PC-9 (cell line): ENCODE measurements at regions not wholly inside any gene's neighbourhood (a gene's known extent, or its start where the extent isn't known, plus 50 kb on each side); places are given as distances from the start of the nearest gene placed in this dataset.

Source experiments
- EZH2 ChIP-seq: fragments of 200-600 bp; sonication (generic); IDR thresholded peaks from 2 replicates; pipeline ENCODE4 v1.8.0; 2017; ENCODE audit warnings: antibody characterized with exemption, low read depth
- TF ChIP-seq, protein P1 (sequence below): fragments of 200-600 bp; sonication (generic); conservative IDR thresholded peaks from 2 replicates; pipeline ENCODE4 v1.6.1; 2017; ENCODE audit warnings: mixed run types, antibody characterized with exemption, mild to moderate bottlenecking, moderate library complexity

DNA sequence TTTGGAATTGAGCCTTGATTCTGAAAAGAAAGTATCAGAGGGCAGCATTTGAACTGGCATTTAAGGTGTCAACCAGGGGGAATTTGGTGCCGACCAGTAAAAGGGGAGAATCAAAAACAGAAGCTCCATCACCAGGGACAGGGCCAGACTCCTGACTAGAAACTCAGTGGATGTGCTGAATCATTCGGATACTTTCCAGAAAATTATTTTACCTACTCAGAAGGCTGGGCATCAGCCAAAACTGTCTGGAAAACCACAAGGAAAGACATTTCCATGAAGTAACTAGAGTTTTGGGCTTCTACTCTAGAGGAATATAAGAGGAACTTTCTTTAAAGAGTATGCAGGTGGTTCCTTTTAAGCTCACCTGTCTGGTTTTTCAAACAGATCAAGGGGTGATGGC, 756.6 kb downstream of the RNF144A start:
- TF ChIP-seq, protein P1, sequence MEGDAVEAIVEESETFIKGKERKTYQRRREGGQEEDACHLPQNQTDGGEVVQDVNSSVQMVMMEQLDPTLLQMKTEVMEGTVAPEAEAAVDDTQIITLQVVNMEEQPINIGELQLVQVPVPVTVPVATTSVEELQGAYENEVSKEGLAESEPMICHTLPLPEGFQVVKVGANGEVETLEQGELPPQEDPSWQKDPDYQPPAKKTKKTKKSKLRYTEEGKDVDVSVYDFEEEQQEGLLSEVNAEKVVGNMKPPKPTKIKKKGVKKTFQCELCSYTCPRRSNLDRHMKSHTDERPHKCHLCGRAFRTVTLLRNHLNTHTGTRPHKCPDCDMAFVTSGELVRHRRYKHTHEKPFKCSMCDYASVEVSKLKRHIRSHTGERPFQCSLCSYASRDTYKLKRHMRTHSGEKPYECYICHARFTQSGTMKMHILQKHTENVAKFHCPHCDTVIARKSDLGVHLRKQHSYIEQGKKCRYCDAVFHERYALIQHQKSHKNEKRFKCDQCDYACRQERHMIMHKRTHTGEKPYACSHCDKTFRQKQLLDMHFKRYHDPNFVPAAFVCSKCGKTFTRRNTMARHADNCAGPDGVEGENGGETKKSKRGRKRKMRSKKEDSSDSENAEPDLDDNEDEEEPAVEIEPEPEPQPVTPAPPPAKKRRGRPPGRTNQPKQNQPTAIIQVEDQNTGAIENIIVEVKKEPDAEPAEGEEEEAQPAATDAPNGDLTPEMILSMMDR = no peak
- TF ChIP-seq EZH2 = no peak
